ENCODE measurements at regions not wholly inside any gene's neighbourhood (a gene's known extent, or its start where the extent isn't known, plus 50 kb on each side); places are given as distances from the start of the nearest gene placed in this dataset.

- DNase-seq, result peak; percentile 72
These were observed 521.2 kb upstream of the TBX3 start for GRCh38 chr12:115204957-115205754.

- DNase-seq, result peak; percentile 49
These were observed 519.7 kb upstream of the TBX3 start for GRCh38 chr12:115203701-115204100.

- DNase-seq, result no peak
These were observed 518.0 kb upstream of the TBX3 start for GRCh38 chr12:115201966-115202365.

- DNase-seq, result peak; percentile 67
These were observed 515.9 kb upstream of the TBX3 start for GRCh38 chr12:115199831-115200230.

GRCh38 chr12:115194857-115195256, 510.9 kb upstream of the TBX3 start:
- DNase-seq, result no peak

- DNase-seq, result no peak
These were observed 510.5 kb upstream of the TBX3 start for GRCh38 chr12:115194448-115194847.

GRCh38 chr12:115191342-115191741, 507.4 kb upstream of the TBX3 start:
- DNase-seq, result no peak

- no peak for DNase-seq
These were observed 506.2 kb upstream of the TBX3 start for GRCh38 chr12:115190010-115190770.

- DNase-seq, result no peak
These were observed 501.5 kb upstream of the TBX3 start for GRCh38 chr12:115185506-115185905.

- DNase-seq, result no peak
These were observed 499.8 kb upstream of the TBX3 start for GRCh38 chr12:115183752-115184151.

- no peak for DNase-seq
These were observed 493.9 kb upstream of the TBX3 start for GRCh38 chr12:115177899-115178298.

- no peak for DNase-seq
These were observed 492.9 kb upstream of the TBX3 start for GRCh38 chr12:115176741-115177400.

- DNase-seq, result no peak
These were observed 490.9 kb upstream of the TBX3 start for GRCh38 chr12:115174920-115175319.

GRCh38 chr12:115172521-115172920, 488.5 kb upstream of the TBX3 start:
- no peak for DNase-seq

- no peak for DNase-seq
These were observed 486.0 kb upstream of the TBX3 start for GRCh38 chr12:115169981-115170380.

GRCh38 chr12:115166698-115167315, 482.8 kb upstream of the TBX3 start:
- DNase-seq, result peak; percentile 52

- no peak for DNase-seq
These were observed 479.7 kb upstream of the TBX3 start for GRCh38 chr12:115163710-115164109.

- DNase-seq, result no peak
These were observed 476.5 kb upstream of the TBX3 start for GRCh38 chr12:115160271-115161128.

- no peak for DNase-seq
These were observed 474.8 kb upstream of the TBX3 start for GRCh38 chr12:115158816-115159215.

- DNase-seq, result peak; percentile 98
These were observed 472.0 kb upstream of the TBX3 start for GRCh38 chr12:115155665-115156645.

Measured in HCEC 1CT (cell line).